GM12875 (cell line): ENCODE measurements at regions not wholly inside any gene's neighbourhood (a gene's known extent, or its start where the extent isn't known, plus 50 kb on each side); places are given as distances from the start of the nearest gene placed in this dataset.

Experiments used
- H3K4me3 ChIP-seq: one replicate; pipeline ENCODE4 v1.5.1; 2011; ENCODE audit warnings: low read depth, low read length, control low read depth
- CTCF ChIP-seq: IDR thresholded peaks from 2 replicates; pipeline ENCODE4 v1.5.1; 2011; ENCODE audit warnings: low read depth, mild to moderate bottlenecking, control low read depth, inconsistent platforms, low read length, moderate library complexity, borderline replicate concordance; ENCODE audit not compliant: insufficient read depth

GRCh38 chr5:117869596-117869995 lies 1118.8 kb downstream of the DTWD2 start:
- no peak overlapping the region for H3K4me3 ChIP-seq
- TF ChIP-seq CTCF, result no peak

GRCh38 chr5:117863586-117864296 lies 1124.6 kb downstream of the DTWD2 start:
- no peak for TF ChIP-seq CTCF

GRCh38 chr5:117860550-117860949 lies 1127.8 kb downstream of the DTWD2 start:
- no peak for TF ChIP-seq CTCF
- H3K4me3 ChIP-seq, result no peak overlapping the region

More at GRCh38 chr5:117863586-117864296, 1124.6 kb downstream of the DTWD2 start:
- H3K4me3 ChIP-seq, result no peak overlapping the region

GRCh38 chr5:117859176-117859575 lies 1129.2 kb downstream of the DTWD2 start:
- TF ChIP-seq CTCF, result no peak
- H3K4me3 ChIP-seq, result no peak overlapping the region

- TF ChIP-seq CTCF, result no peak
- no peak overlapping the region for H3K4me3 ChIP-seq
Measured at GRCh38 chr5:117856713-117857112, 1131.6 kb downstream of the DTWD2 start.

- no peak overlapping the region for H3K4me3 ChIP-seq
- TF ChIP-seq CTCF, result no peak
Measured at GRCh38 chr5:117837786-117838185, 1150.6 kb downstream of the DTWD2 start.

GRCh38 chr5:117833691-117834090 lies 1154.7 kb downstream of the DTWD2 start:
- no peak for TF ChIP-seq CTCF
- H3K4me3 ChIP-seq, result no peak overlapping the region
